ENCODE measurements at regions not wholly inside any gene's neighbourhood (a gene's known extent, or its start where the extent isn't known, plus 50 kb on each side); places are given as distances from the start of the nearest gene placed in this dataset.

DNA sequence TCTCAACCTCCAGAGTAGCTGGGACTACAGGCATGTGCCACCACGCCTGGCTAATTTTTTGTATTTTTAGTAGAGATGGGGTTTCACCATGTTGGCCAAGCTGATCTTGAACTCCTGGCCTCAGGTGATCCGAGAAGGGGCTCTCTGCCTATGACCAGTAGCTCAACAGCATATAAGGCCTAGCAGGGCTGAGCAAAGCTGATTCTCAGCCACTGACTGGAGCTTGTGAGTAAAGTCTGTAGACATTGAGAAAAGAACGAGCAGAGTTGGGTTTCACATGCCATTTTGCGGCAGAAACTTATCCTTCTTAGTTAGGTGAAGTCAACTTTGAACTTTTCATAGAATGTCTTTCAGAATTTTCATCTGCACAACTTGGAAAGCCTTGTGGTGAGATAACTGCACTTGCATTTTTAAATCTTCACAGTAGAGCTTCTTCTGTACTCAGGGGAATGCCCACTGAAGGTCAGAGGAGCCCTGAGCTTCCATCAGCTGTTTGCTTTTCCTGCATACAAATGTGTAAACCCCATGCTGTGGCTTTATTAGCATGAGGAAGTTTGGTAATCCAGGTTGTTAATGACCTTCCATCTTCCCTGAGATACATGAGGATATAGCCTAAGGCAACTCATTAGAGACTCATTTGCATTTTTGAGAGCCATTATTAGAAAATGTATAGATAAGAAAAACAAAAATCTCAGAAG, 602.4 kb downstream of the METTL4 start:
- intact Hi-C loops (cut with DNase I): no loop called here
- Histone ChIP-seq H3K36me3 (no peaks in the 10 kb centered on the region), H3K4me1 (no peaks in the 10 kb centered on the region), H3K27me3 (ENCODE audit: low read depth) (no peaks in the 10 kb centered on the region), H3K27ac (no peak overlapping the region), H3K4me3 (no peak overlapping the region), H3K9me3 (no peaks in the 10 kb centered on the region)
- DNase-seq (no peak), ATAC-seq (no peak)
- TF ChIP-seq, protein P1, sequence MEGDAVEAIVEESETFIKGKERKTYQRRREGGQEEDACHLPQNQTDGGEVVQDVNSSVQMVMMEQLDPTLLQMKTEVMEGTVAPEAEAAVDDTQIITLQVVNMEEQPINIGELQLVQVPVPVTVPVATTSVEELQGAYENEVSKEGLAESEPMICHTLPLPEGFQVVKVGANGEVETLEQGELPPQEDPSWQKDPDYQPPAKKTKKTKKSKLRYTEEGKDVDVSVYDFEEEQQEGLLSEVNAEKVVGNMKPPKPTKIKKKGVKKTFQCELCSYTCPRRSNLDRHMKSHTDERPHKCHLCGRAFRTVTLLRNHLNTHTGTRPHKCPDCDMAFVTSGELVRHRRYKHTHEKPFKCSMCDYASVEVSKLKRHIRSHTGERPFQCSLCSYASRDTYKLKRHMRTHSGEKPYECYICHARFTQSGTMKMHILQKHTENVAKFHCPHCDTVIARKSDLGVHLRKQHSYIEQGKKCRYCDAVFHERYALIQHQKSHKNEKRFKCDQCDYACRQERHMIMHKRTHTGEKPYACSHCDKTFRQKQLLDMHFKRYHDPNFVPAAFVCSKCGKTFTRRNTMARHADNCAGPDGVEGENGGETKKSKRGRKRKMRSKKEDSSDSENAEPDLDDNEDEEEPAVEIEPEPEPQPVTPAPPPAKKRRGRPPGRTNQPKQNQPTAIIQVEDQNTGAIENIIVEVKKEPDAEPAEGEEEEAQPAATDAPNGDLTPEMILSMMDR (IDR thresholded peaks at IDR 0.05): no peak

DNA sequence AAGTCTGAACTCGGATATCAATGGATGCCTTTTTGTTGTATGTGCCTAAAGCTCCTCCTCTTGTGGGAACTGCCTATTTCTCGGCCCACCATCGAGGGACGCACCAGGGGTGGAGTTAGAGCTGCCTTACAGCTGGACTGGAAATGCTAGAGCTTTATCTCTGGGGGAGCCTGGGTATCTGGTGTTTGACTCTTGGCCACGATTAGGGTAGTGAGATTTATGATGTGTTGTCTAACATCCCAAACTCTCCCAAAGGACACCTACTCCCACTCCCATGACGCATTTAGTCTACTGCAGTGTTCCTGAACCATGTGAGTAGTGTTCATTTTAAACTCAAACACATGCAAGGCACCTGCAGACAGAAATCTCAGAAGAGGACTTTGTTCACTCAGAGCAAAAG, 594.8 kb downstream of the METTL4 start:
- DNase-seq: no peak
- Histone ChIP-seq H3K4me3 (no peak overlapping the region), H3K27me3 (ENCODE audit: low read depth) (no peaks in the 10 kb centered on the region), H3K4me1 (no peaks in the 10 kb centered on the region), H3K27ac (no peak overlapping the region), H3K9me3 (no peaks in the 10 kb centered on the region), H3K36me3 (no peaks in the 10 kb centered on the region)
- TF ChIP-seq, protein P1 (IDR thresholded peaks at IDR 0.05): no peak
- intact Hi-C loops (cut with DNase I): no loop called here
- ATAC-seq: no peak

DNA sequence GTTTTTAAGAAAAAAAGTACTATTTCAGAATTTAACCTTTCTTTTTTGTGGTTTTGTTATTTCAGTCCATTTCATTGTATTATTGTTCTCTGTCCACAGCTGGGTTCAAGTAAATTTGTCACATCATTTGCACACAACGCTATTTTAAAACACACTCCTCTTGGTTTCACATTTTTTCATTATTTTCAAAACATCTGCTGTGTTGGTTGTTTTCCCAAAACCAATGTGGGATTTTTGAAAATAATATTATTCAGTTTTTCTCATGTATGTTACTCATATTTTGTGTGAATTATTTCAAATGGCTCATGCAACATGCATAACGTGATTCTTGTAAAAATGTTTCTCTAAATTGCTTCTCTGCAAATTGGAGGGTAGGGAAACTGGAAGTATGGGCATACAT, 589.2 kb downstream of the METTL4 start:
- intact Hi-C loops (cut with DNase I): no loop called here
- Histone ChIP-seq H3K27me3 (ENCODE audit: low read depth) (no peaks in the 10 kb centered on the region), H3K9me3 (no peaks in the 10 kb centered on the region), H3K36me3 (no peaks in the 10 kb centered on the region), H3K27ac (no peak overlapping the region), H3K4me1 (no peaks in the 10 kb centered on the region), H3K4me3 (no peak overlapping the region)
- TF ChIP-seq, protein P1 (IDR thresholded peaks at IDR 0.05): no peak
- ATAC-seq (no peak), DNase-seq (no peak)

DNA sequence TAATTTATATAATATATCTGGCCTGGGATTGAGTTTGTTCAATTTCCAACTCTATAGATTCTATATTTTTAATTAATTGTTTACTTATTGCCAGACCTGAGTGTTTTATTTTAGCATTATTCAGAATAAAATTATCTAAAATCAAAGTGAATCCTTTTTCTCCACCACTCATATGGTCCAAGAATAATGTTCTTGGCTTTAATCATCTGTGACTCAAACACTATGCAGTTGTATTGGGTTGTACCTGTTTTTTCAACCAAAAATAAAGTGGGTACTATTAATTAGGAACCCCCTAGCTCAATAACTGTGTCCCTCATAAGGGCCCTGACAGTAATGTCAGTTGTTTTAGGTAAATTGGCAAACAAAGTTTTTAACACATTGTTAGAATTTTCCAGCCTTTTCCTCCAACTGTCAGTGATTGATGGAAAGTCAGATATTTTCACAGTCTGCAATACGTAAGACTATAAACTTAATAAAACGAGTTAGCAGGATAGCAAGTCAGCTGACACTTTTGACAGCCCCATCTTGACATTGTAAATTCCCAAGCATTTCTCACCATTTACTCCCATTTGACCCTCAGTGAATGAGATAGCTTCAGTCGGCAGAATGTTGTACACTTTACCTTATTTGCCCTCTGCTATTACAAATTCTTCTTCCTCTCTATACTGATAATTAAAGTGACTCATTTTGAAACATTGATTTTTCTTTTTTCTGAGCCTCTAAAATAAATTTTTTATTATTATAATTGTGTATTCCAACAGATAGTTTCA, 587.4 kb downstream of the METTL4 start:
- Histone ChIP-seq H3K9me3 (no peaks in the 10 kb centered on the region), H3K27ac (no peak overlapping the region), H3K27me3 (ENCODE audit: low read depth) (no peaks in the 10 kb centered on the region), H3K4me1 (no peaks in the 10 kb centered on the region), H3K36me3 (no peaks in the 10 kb centered on the region), H3K4me3 (no peak overlapping the region)
- no peak for DNase-seq
- ATAC-seq: no peak
- intact Hi-C loops (cut with DNase I): no loop called here
- TF ChIP-seq, protein P1 (IDR thresholded peaks at IDR 0.05): no peak

DNA sequence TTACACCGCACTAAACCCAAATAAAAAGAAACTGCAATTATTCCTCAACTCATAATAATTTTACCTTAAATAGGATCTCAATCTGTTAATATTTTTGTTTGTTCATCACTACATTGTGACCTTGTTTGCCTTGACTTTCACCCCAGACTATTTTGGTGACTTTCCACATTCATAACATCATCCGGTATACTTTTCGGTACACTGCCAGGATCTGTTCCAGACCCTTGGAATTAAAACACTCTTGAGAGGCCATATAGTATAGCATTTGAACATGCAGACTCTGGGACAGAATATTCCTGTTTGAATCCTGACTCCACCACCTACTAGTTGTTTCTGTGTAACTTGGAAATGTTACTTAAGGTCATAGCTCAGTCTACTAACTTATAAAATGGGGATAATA, 577.4 kb downstream of the METTL4 start:
- Histone ChIP-seq H3K9me3 (no peaks in the 10 kb centered on the region), H3K4me3 (no peak overlapping the region), H3K36me3 (no peaks in the 10 kb centered on the region), H3K27ac (no peak overlapping the region), H3K27me3 (ENCODE audit: low read depth) (no peaks in the 10 kb centered on the region), H3K4me1 (no peaks in the 10 kb centered on the region)
- intact Hi-C loops (cut with DNase I): no loop called here
- ATAC-seq (no peak), DNase-seq (no peak)
- TF ChIP-seq, protein P1 (IDR thresholded peaks at IDR 0.05): no peak
